ENCODE measurements at regions not wholly inside any gene's neighbourhood (a gene's known extent, or its start where the extent isn't known, plus 50 kb on each side); places are given as distances from the start of the nearest gene placed in this dataset.

DNA sequence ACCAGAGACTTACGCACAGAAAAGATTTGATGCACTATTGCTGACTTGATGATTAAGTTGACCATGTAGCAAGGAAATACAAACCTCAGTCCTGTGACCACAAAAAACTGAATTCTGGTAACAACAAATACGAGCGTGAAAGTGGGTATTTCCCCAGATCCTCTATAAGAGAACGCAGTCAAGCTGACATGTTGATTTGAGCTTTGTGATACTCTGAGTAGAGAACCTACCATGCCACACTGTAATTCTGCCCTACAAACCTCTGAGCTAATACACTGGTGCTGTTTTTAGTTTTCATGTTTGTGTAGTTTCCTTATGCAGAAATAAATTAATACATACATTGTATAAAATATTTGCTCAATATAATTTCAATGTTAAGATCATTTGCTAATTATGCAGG, 565.6 kb upstream of the EPHA5 start:
- Mint-ChIP-seq H3K4me3 (no peak overlapping the region), H3K4me1 (ENCODE audit: low read depth) (no peaks in the 10 kb centered on the region), H3K27ac (no peak overlapping the region), H3K27me3 (ENCODE audit: low read depth) (no peaks in the 10 kb centered on the region), H3K36me3 (ENCODE audit: low read depth) (no peaks in the 10 kb centered on the region), H3K9me3 (peaks cover 5% of the 10 kb centered on the region)
- CTCF ChIA-PET, result no interaction called here
- no peak for DNase-seq
- intact Hi-C loops (cut with micrococcal nuclease), result no loop called here

DNA sequence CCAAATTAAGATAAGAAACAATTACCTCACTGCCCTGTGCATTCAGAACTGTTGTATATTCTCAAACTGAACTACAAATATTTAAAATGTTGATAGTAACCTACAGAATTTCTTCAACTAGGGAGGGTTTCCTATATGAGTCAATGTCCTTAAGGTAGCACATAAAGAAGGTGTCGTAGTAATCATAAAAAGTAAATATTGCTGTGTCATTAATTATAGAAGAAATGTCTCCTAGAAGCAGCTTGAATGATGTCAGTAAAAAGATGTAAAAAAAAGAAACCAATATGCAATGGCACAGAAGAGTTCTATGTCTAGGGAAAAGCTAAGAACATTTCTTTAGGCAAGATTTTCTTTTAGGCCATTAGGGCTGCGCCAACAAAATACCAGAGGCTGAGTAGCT, 559.6 kb upstream of the EPHA5 start:
- DNase-seq, result no peak
- CTCF ChIA-PET, result no interaction called here
- Mint-ChIP-seq H3K27ac (no peak overlapping the region), H3K4me1 (ENCODE audit: low read depth) (no peaks in the 10 kb centered on the region), H3K9me3 (peaks cover 1% of the 10 kb centered on the region), H3K36me3 (ENCODE audit: low read depth) (no peaks in the 10 kb centered on the region), H3K4me3 (no peak overlapping the region), H3K27me3 (ENCODE audit: low read depth) (no peaks in the 10 kb centered on the region)
- intact Hi-C loops (cut with micrococcal nuclease), result no loop called here

DNA sequence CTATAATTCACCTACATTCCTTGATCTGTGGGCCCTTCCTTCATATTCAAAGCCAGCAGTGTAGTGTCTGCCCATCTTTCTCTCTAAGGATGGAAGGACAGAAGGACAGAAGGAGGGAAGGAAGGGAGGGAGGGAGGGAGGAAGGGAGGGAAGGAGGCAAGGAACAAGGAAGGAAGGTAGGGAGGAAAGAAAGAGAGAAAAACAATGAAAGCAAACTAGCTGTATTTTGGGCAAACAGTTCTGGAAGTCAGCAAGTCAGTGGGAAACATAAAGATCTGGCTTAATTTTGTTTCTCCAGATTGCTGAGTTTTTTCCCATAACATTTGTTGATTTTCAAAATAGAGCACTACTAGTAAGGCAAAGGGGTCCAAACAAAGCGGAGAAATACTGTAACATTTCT, 555.2 kb upstream of the EPHA5 start:
- intact Hi-C loops (cut with micrococcal nuclease), result no loop called here
- no peak overlapping the region for H3K27ac Mint-ChIP-seq
- CTCF ChIA-PET, result interaction anchor here (1.0 kb wide), 1 partner anchor 302 kb away, joined by 3 read pairs; no protein-coding TSS in a partner anchor

DNA sequence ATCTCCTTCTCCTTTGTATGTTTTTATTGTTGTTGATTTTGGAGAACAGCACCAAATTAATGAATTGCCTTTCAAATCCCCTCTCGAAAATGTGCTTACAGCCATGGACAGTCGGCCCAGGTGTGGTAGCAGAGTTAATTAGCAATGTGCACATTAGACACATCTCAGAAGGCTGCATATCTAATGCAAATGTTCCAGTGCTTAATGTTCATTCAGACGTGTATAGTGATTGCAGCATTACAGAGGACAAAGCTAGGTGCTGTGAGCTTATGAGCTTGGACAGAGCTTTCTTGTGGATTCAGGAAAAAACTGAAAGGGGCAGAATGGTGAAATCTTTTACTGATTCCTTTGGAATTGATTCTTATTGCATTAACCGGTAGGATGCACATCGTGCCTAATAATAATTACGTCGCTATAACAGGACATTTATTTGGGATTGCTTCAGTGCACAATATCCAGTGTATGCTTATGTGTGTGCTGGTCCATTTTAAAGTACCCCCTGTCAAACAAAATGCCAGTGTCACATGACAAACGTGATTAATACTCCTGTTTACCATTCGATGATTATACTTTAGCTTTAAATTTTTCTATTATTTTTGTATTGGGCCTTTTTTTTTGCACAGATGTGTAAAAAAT, 552.9 kb upstream of the EPHA5 start:
- Mint-ChIP-seq H3K36me3 (ENCODE audit: low read depth) (no peaks in the 10 kb centered on the region), H3K4me1 (ENCODE audit: low read depth) (no peaks in the 10 kb centered on the region), H3K4me3 (no peak overlapping the region), H3K27ac (no peak overlapping the region), H3K9me3 (peaks cover 1% of the 10 kb centered on the region), H3K27me3 (ENCODE audit: low read depth) (no peaks in the 10 kb centered on the region)
- no peak for DNase-seq
- CTCF ChIA-PET, result no interaction called here
- intact Hi-C loops (cut with micrococcal nuclease), result no loop called here

More for the DNA sequence above, 555.2 kb upstream of the EPHA5 start:
- Mint-ChIP-seq H3K9me3 (peaks cover 1% of the 10 kb centered on the region), H3K4me3 (no peak overlapping the region), H3K27me3 (ENCODE audit: low read depth) (no peaks in the 10 kb centered on the region), H3K36me3 (ENCODE audit: low read depth) (no peaks in the 10 kb centered on the region), H3K4me1 (ENCODE audit: low read depth) (no peaks in the 10 kb centered on the region)
- DNase-seq, result no peak

DNA sequence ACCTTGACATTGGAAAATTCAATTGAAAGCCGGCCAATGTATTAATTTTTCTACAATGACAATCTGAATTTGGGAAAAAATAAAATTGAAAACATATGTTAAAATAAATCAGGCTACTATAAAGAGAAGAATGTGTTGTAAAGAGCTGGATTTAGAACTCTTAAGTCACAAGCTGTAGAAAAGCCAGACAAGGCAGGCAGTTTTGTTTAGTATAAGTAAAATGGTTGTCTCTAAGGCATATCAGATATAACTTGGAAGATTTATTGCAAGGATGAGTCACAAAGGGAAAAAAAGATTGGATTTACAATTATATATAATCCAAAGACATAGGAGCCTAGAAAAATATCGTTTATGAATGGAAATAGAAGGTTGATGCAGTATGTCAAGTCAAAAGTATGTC, 549.1 kb upstream of the EPHA5 start:
- CTCF ChIA-PET, result no interaction called here
- no peak for DNase-seq
- Mint-ChIP-seq H3K9me3 (peaks cover 2% of the 10 kb centered on the region), H3K4me1 (ENCODE audit: low read depth) (no peaks in the 10 kb centered on the region), H3K27me3 (ENCODE audit: low read depth) (no peaks in the 10 kb centered on the region), H3K27ac (no peak overlapping the region), H3K36me3 (ENCODE audit: low read depth) (no peaks in the 10 kb centered on the region), H3K4me3 (no peak overlapping the region)
- intact Hi-C loops (cut with micrococcal nuclease), result no loop called here

DNA sequence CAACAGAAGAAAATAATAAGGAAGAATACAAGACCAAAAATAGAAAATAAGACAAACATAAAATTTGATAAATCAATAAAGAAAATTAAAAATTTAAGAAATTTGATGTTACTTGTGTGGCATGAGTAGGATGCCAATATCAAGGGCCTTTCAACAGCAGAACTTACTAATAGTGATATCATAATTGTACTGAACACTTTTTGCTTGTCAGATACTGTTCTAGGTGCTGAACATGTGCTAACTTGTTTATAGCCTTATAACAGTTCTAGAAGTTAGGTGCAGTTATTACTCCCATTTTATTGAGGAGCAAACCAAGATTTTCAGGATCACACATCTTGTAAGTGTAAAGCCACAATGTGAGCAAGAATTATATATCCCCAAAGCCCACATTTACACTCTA, 546.0 kb upstream of the EPHA5 start:
- H3K27me3 Mint-ChIP-seq (ENCODE audit: low read depth), result no peaks in the 10 kb centered on the region
- no peak overlapping the region for H3K4me3 Mint-ChIP-seq
- H3K36me3 Mint-ChIP-seq (ENCODE audit: low read depth), result no peaks in the 10 kb centered on the region
- no peak overlapping the region for H3K27ac Mint-ChIP-seq
- no peaks in the 10 kb centered on the region for H3K4me1 Mint-ChIP-seq (ENCODE audit: low read depth)
- intact Hi-C loops (cut with micrococcal nuclease), result no loop called here
- H3K9me3 Mint-ChIP-seq, result peaks cover 2% of the 10 kb centered on the region
- CTCF ChIA-PET, result interaction anchor here (0.6 kb wide), 1 partner anchor 688 kb away, joined by 3 read pairs; no protein-coding TSS in a partner anchor
- DNase-seq, result no peak

DNA sequence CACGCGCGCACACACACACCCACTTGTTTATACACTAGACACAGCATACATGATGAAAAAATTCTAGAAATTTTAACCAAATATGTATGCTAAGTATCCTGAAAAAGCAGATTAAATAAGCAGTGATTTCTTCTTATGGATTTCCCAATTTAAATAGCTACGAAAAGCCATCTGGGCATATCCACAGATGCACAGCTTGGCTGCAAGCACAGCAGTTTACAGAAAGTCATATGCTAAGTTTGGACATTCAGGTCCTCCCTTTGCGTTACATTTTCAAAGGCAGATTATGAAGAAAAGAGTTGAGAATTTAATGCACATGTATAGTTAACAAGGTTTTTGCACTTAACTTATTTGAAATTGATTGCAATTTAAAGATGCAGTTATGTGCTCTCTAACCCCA, 542.2 kb upstream of the EPHA5 start:
- intact Hi-C loops (cut with micrococcal nuclease), result no loop called here
- no peaks in the 10 kb centered on the region for H3K36me3 Mint-ChIP-seq (ENCODE audit: low read depth)
- H3K27ac Mint-ChIP-seq, result no peak overlapping the region
- H3K4me1 Mint-ChIP-seq (ENCODE audit: low read depth), result no peaks in the 10 kb centered on the region
- H3K4me3 Mint-ChIP-seq, result no peak overlapping the region
- no peak for DNase-seq
- CTCF ChIA-PET, result no interaction called here
- peaks cover 11% of the 10 kb centered on the region for H3K9me3 Mint-ChIP-seq
- no peaks in the 10 kb centered on the region for H3K27me3 Mint-ChIP-seq (ENCODE audit: low read depth)

DNA sequence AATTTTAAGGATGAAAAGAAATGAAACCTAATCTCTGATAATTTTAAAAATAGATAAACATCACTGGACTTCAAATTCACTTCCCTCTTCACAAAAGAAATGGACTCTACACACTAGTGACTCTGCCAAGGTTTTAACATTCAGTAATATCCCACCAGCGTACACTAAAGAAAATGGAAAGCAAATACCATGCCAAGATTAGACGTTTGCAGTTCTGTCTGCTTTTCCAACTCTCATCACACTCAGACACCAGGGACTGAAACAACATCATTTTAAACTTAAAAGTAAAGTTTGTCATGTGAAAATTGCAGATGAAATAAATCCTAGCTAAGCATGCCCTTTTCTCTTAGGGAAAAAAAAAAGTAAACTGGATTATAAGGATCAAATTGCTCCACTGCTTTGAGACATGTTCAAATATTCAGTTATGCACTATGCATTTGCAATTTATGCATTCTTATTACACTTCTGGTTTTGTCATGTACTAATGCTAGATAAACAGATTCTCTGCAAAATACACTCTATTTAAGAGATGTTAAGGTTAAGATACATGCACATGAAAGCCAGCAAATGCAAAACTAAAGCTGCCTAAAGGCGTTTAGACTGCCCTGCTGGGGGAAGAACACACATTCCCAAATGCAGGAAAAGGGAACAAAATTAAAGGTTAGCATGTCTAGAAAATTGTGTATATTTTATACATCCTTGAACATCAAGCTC, 534.4 kb upstream of the EPHA5 start:
- Mint-ChIP-seq H3K4me3 (no peak overlapping the region), H3K27ac (no peak overlapping the region), H3K27me3 (ENCODE audit: low read depth) (no peaks in the 10 kb centered on the region), H3K36me3 (ENCODE audit: low read depth) (no peaks in the 10 kb centered on the region), H3K4me1 (ENCODE audit: low read depth) (no peaks in the 10 kb centered on the region), H3K9me3 (peaks cover 9% of the 10 kb centered on the region)
- CTCF ChIA-PET, result no interaction called here
- intact Hi-C loops (cut with micrococcal nuclease), result no loop called here
- no peak for DNase-seq

DNA sequence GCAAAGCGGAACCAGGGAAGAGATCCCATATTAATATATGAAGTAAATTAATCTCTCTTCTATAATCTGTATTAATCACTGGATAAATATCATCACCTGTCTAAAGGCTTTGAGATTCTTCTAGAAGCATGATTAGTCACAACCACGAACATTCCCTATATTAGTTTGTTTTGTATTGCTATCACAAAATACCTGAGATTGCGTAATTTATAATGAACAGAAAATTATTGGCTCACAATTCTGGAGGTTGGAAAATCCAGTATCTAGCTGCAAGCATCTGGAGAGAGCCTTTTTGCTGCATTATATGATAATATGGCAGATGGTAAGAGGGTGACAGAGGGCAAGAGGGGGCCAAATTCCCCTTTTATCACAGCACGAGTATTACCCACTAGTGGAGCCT, 532.6 kb upstream of the EPHA5 start:
- no peak for DNase-seq
- intact Hi-C loops (cut with micrococcal nuclease), result no loop called here
- CTCF ChIA-PET, result no interaction called here
- H3K9me3 Mint-ChIP-seq, result peaks cover 4% of the 10 kb centered on the region
- H3K27me3 Mint-ChIP-seq (ENCODE audit: low read depth), result no peaks in the 10 kb centered on the region
- no peak overlapping the region for H3K27ac Mint-ChIP-seq
- no peaks in the 10 kb centered on the region for H3K36me3 Mint-ChIP-seq (ENCODE audit: low read depth)
- H3K4me1 Mint-ChIP-seq (ENCODE audit: low read depth), result no peaks in the 10 kb centered on the region
- H3K4me3 Mint-ChIP-seq, result no peak overlapping the region

DNA sequence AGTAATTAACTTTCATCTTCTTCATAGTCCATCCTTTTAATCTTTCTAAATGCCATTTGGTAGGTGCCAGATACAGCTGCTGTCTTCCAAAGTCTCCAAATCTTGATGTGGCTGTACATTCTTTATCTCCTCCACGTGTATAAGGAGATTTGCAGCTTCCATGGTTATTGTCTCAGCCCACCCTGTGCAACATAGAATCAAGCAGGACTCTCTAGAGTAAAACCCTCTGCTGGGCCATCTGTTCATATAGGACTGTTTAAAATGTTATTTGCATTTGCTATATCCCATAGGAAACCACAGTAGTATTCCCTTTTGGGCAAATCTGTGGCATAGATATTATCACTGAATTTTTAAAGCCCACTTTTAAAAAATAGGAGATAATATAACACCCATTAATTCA, 527.2 kb upstream of the EPHA5 start:
- H3K27ac Mint-ChIP-seq, result no peak overlapping the region
- peaks cover 5% of the 10 kb centered on the region for H3K9me3 Mint-ChIP-seq

DNA sequence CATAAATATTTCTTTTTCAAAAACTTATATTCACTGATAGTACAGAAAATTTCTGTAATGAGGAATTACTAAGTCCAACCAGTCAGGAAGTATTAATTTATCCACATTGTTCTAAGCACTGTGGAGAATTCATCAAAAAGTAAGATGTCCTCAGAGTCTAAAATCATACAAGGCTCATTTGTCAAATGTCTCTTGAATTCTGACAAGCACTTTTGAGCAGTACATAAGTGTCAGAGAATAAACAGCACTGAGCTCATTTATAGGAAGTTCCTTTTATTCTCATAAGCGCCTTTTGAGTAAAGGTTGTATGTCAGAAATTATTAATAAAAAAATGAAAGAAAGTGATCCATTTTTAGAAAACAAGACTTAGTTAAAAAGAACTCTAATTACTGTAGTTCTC, 523.2 kb upstream of the EPHA5 start:
- Mint-ChIP-seq H3K27ac (no peak overlapping the region), H3K36me3 (ENCODE audit: low read depth) (no peaks in the 10 kb centered on the region), H3K9me3 (peaks cover 1% of the 10 kb centered on the region), H3K4me3 (no peak overlapping the region), H3K4me1 (ENCODE audit: low read depth) (no peaks in the 10 kb centered on the region), H3K27me3 (ENCODE audit: low read depth) (no peaks in the 10 kb centered on the region)
- DNase-seq, result no peak
- CTCF ChIA-PET, result interaction anchor here (0.7 kb wide), 1 partner anchor 129 kb away, joined by 3 read pairs; no protein-coding TSS in a partner anchor
- intact Hi-C loops (cut with micrococcal nuclease), result no loop called here

More for the DNA sequence above, 527.2 kb upstream of the EPHA5 start:
- Mint-ChIP-seq H3K4me1 (ENCODE audit: low read depth) (no peaks in the 10 kb centered on the region), H3K27me3 (ENCODE audit: low read depth) (no peaks in the 10 kb centered on the region), H3K4me3 (no peak overlapping the region), H3K36me3 (ENCODE audit: low read depth) (no peaks in the 10 kb centered on the region)
- intact Hi-C loops (cut with micrococcal nuclease), result no loop called here
- DNase-seq, result no peak
- CTCF ChIA-PET, result no interaction called here

DNA sequence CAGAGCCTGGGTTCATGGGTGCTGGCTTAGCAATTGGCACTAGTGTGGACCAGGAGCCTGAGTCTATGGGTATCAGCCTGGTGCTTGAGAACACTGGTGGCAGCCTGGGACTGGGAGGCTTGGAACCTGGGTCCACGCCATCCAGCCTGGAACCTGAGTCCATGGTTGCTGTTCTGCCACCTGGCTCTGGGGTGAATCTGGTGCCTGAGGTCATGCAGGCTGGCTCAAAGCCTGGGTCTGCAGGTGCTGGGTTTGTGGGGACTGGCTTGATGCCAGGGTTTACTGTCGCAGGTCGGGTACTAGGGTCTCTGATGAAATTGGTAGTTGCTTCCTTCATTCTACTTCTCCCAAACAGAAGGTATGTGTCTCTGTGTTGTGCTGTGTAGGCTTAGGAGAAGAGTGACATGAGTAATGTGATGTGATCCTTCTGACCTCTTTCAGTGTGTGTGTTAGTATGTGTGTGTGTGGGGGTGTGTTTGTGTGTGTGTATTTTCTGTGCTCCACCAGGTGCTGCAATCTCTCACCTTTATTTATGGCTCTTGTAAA, 517.0 kb upstream of the EPHA5 start:
- Mint-ChIP-seq H3K36me3 (ENCODE audit: low read depth) (no peaks in the 10 kb centered on the region), H3K4me3 (no peak overlapping the region), H3K27me3 (ENCODE audit: low read depth) (no peaks in the 10 kb centered on the region), H3K9me3 (peaks cover 5% of the 10 kb centered on the region), H3K27ac (no peak overlapping the region), H3K4me1 (ENCODE audit: low read depth) (no peaks in the 10 kb centered on the region)
- DNase-seq, result no peak
- CTCF ChIA-PET, result no interaction called here
- intact Hi-C loops (cut with micrococcal nuclease), result no loop called here

DNA sequence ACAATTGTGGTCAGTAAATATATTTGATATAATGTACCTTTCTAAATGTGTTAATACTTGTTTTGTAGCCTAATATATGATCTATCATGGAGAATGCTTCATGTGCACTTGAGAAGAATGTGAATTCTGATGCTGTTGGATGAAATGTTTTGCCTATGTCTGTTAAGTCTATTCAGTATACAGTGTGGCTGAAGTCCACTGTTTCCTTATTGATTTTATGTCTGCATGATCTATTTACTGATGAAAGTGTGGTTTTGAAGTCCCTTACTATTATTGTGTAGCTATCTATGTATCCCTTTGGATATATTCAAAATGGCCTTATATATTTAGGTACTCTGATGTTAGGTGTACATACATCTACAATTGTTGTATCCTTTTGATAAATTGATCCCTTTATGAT, 515.8 kb upstream of the EPHA5 start:
- no peaks in the 10 kb centered on the region for H3K27me3 Mint-ChIP-seq (ENCODE audit: low read depth)
- no peak overlapping the region for H3K4me3 Mint-ChIP-seq
- no peaks in the 10 kb centered on the region for H3K4me1 Mint-ChIP-seq (ENCODE audit: low read depth)
- intact Hi-C loops (cut with micrococcal nuclease), result no loop called here
- peaks cover 10% of the 10 kb centered on the region for H3K9me3 Mint-ChIP-seq
- DNase-seq, result no peak
- CTCF ChIA-PET, result no interaction called here
- H3K27ac Mint-ChIP-seq, result no peak overlapping the region
- no peaks in the 10 kb centered on the region for H3K36me3 Mint-ChIP-seq (ENCODE audit: low read depth)
